ENCODE measurements at regions not wholly inside any gene's neighbourhood (a gene's known extent, or its start where the extent isn't known, plus 50 kb on each side); places are given as distances from the start of the nearest gene placed in this dataset.

DNA sequence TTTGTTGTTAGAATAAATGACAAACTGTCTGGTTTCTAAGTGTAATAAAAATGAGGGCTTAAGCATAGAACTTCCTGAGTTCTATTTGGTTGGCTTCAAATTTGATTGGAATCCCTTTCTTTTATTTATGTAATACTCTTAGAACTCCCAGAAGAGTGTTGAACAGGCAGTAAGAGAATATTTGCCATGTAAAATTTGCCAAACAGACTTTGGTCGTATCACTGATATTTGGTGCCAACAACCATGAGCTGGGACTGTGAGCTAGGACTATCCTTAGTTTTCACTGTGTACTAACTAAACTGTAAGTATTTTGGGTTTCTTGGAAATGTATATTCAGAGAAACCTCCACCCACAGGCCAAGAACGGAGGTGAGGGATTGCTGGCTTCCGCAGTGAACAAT is 971.2 kb upstream of the SOX9 start:
- DNase-seq (ENCODE audit: low read depth), result no peak

DNA sequence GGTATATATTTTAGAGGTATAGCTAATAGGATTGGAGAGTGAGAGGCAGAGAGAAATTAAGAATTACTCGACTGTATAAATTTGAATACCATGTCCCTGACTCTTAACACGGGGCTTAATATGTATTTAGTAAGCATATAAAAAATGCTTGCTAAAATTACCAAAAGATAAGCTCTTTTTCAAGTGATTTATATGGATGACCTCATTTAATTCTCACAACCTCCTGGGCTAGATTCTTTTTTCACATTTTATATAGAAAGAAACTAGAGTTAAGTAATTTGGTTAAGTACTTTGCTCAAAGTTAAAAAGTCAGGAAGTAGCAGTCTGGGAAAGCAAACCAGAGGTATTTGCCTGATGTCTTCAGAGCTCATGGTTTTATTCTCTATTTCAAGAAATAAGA is 963.5 kb upstream of the SOX9 start:
- DNase-seq (ENCODE audit: low read depth), result no peak

DNA sequence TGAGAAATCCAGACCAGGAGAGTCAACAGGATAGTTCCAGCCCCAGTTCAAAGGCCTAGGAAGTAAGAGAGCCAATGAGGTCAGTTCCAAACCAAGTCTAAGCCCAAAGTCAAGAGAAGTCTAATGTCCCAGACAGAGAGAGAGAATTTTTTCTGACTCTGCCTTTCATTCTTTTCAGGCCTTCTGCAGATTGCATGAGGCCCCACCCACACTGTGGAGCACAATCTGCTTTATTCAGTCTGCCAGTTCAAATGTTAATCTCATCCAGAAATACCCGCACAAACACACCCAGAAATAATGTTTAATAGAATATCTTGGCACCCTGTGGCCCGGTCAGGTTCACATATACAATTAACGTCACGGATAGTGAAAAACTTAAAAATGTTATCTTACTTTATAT is 962.4 kb upstream of the SOX9 start:
- no peak for DNase-seq (ENCODE audit: low read depth)

- DNase-seq (ENCODE audit: low read depth), result peak; percentile 69
Observed at GRCh38 chr17:71163121-71163812, 957.6 kb upstream of the SOX9 start.

GRCh38 chr17:71163813-71164122 is 957.1 kb upstream of the SOX9 start:
- no peak for DNase-seq (ENCODE audit: low read depth)

GRCh38 chr17:71164561-71164960 is 956.3 kb upstream of the SOX9 start:
- DNase-seq (ENCODE audit: low read depth), result no peak

DNA sequence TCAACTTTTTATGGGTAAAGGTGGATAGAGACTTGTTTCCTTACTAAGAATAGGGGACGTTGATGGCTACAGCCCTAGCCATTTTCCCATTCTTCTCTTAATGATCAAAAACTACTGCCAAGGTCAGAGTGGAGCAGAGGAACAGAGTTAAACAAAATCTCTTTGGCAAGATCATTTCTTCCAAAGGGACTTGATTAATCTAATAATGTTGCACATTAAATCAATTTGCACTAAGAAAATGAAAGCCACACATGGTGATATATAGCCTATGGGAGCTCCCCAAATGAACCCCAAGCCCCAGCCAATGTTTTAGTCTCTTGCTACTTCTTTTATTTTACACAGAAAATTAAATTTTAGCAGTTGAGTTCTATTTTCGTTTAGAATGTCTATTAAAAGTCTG is 954.5 kb upstream of the SOX9 start:
- DNase-seq (ENCODE audit: low read depth), result no peak

DNA sequence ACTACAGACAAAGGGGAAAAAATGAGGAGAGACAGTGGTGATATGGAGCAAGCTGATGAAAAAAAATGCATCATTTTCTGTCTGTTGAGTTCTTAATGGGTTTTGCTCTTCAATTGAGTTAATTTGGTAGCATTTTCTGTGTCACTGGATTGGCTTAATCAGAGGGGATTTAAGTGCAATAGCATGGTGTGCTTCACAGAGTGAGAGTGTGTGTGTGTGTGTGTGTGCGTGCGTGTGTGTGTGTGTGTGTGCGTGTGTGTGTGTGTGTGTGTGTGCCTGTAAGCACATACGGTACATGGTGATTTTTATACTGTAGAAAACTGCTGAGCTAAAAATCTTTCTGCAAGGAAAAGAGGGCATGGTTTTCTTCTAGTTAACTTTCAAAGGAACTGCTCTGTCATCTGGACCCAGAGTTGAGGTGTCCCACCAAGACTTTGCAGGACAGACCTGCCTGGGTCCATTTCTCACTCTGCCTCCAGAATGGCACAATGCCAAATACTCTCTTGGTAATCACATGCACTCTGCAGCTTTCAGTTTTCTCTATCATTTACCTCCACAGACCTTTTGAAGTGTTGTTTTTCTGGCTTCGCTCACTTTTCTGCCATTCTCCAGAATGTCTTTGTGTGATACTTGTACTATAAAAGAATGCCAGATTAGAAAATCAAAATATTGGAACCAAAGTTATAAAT is 952.6 kb upstream of the SOX9 start:
- DNase-seq (ENCODE audit: low read depth), result peak; percentile 30

DNA sequence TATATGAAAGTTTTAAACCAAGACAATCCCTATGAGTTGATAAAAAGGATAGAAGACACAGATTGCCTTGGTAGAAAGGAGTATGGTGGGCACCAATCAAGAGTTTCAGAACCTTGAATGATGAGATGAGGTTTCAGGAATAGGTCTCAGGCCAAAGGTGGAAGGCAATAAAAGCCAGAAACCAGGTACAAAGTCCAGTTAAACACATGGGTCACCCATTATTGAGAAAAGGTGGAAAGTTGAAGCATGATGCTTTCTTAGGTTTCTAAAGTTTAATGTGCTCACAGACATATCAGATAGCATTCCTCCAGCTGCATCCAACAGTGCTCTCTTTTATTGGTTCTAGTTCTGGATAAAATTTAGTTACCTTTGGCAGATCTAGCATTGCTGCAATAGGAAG is 950.8 kb upstream of the SOX9 start:
- DNase-seq (ENCODE audit: low read depth), result no peak

DNA sequence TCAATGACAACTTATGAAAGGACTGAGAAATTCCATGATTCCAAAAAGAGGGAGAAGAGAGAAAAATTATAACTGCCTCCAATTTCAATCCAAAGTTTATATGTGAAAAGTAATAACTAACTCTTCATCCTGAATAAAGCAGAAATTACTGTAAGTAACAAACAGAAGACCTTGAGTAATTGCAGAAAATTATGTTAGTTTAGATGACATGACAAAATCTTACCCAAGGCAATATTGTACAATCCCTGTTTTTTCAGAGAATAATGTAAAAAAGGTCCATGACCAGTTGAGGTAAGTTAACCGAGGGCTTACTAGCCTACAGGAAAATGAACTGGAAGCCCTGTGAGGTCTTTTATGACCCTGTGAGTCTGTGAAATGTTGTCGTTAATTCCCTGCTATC is 949.5 kb upstream of the SOX9 start:
- no peak for DNase-seq (ENCODE audit: low read depth)

- DNase-seq (ENCODE audit: low read depth), result no peak
Observed at GRCh38 chr17:71173991-71174390, 946.8 kb upstream of the SOX9 start.

- no peak for DNase-seq (ENCODE audit: low read depth)
Observed at GRCh38 chr17:71176331-71176730, 944.5 kb upstream of the SOX9 start.

GRCh38 chr17:71176928-71177443 is 943.8 kb upstream of the SOX9 start:
- peak; percentile 36 for DNase-seq (ENCODE audit: low read depth)

- peak; percentile 84 for DNase-seq (ENCODE audit: low read depth)
Observed at GRCh38 chr17:71180801-71181385, 939.9 kb upstream of the SOX9 start.

DNA sequence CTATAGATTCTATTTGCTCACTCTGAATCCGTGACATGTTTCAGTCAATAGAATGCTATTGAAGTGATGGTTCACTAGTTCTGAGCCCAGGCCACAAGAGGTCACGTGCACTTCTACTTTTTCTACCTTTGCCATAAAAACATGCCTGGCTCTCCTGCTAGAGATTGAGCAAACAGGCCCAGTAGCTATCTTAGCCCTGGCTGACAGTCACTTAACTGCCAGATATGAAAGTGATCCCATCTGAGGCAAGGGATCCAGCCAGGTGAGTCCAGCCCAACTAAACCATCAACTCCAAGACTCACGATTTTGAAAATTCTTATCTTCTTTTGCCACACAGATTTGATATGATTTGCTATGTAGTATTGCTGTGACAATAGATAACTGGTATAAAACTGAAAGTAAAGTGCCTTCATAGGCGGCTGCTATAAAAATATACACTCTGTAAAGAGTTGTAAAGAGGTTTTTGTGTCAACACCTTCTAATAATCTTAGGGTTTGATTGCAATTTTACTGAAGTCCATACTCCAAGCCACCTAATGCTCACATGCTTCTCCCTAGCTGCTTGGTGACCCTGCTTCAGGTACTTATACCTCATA is 937.7 kb upstream of the SOX9 start:
- no peak for DNase-seq (ENCODE audit: low read depth)

DNA sequence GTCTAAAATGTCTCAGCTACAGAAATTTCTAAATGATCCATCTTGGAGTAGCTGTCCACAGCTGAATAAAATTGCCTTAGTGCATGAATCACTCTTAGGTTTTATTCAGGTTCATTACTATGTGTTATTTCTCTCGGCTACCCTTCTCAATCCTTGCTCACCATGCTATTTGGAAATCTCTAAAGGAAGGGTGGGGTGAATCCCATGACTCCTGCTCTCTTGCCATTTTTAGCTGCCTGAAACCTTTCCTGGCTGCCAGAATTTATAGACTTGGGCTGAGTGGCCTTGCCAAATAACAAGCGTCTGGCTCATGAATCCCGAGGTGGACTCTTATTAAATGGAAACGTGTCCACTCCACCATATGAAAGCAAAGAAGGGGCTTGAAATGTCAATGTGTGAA is 936.1 kb upstream of the SOX9 start:
- peak; percentile 65 for DNase-seq (ENCODE audit: low read depth)

- DNase-seq (ENCODE audit: low read depth), result no peak
Observed at GRCh38 chr17:71187145-71187878, 933.5 kb upstream of the SOX9 start.

GRCh38 chr17:71188811-71189492 is 931.9 kb upstream of the SOX9 start:
- DNase-seq (ENCODE audit: low read depth), result peak; percentile 94

DNA sequence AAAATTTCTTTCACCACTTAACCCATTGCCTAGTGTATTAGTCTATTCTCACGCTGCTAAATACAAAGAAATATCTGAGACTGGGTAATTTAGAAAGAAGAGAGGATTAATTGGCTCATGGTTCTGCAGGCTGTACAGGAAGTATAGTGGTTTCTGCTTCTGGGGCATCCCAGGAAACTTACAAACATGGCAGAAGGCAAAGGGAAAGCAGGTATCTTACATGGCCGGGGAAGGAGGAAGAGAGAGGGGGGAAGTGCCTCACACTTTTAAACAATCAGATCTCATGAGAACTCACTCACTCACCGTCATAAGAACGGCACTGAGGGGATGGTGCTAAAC is 931.4 kb upstream of the SOX9 start:
- DNase-seq (ENCODE audit: low read depth), result no peak

- no peak for DNase-seq (ENCODE audit: low read depth)
Observed at GRCh38 chr17:71192039-71192555, 928.7 kb upstream of the SOX9 start.

DNA sequence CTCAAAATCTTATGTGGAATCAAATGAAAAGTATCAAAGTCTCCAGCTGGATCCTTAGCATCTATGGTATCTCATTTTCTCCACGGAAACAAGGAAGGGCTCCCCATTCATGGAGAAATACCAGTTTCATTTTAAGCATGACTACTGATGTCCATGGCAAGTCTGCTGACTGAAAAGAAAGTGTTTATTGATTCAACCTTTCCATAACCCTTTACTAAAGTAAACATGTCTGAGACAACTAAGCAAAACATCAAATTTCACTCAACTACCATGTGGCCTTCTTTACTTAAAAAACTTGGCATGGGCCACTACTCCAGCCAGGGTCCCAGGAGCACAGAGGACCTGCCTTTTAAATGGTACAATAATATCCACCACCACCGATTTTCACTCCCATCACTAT is 928.0 kb upstream of the SOX9 start:
- no peak for DNase-seq (ENCODE audit: low read depth)

- peak; percentile 52 for DNase-seq (ENCODE audit: low read depth)
Observed at GRCh38 chr17:71200597-71200996, 920.2 kb upstream of the SOX9 start.

All from RPMI7951 (cell line).